SK-N-SH (cell line): ENCODE measurements at regions not wholly inside any gene's neighbourhood (a gene's known extent, or its start where the extent isn't known, plus 50 kb on each side); places are given as distances from the start of the nearest gene placed in this dataset.

Experiments used
- CTCF ChIA-PET: fragments of 300-600, 350-600 bp; formaldehyde crosslinking; extraction: SDS; loops from one replicate; lab custom pipeline; 2021; lab: Yijun Ruan, JAX
- POLR2A ChIA-PET: fragments of 350-600 bp; sonication (Branson Sonifier 250); formaldehyde crosslinking; extraction: SDS; loops from one replicate; lab custom pipeline; 2020; ENCODE audit warnings: antibody characterized with exemption, inconsistent platforms; lab: Yijun Ruan, JAX
- DNase-seq: peaks from one replicate; pipeline ENCODE4 v3.0.0; 2012
- H2AFZ ChIP-seq: fragments of 200-600 bp; sonication (generic); 2 replicates; pipeline ENCODE4 v1.8.1; 2016; ENCODE audit warnings: antibody characterized with exemption, mild to moderate bottlenecking, low read depth
- H3F3A ChIP-seq: fragments of 200-600 bp; sonication (generic); replicated peaks from 2 replicates; pipeline ENCODE3; 2016; ENCODE audit warnings: antibody characterized with exemption, mild to moderate bottlenecking; ENCODE audit not compliant: insufficient read depth
- H3K27ac ChIP-seq, 2 experiments: fragments of 200-500 bp in 1 of 2; fragments of 200-600 bp in 1 of 2; sonication (Bioruptor generic) in 1 of 2; sonication (generic), shearing (Covaris generic) in 1 of 2; 2 replicates each; pipeline versions ENCODE4 v1.5.1 to v1.6.1; 2014 to 2016; ENCODE audit warnings: low read depth in 2 of 2, inconsistent platforms in 1 of 2, low read length in 1 of 2, mild to moderate bottlenecking in 1 of 2, mixed read lengths in 1 of 2
- H3K27me3 ChIP-seq: fragments of 200-600 bp; sonication (generic), shearing (Covaris generic); 2 replicates; pipeline ENCODE4 v1.6.1; 2016; ENCODE audit warnings: mixed run types; ENCODE audit not compliant: insufficient read depth
- H3K36me3 ChIP-seq, 2 experiments: fragments of 200-500 bp in 1 of 2; fragments of 200-600 bp in 1 of 2; sonication (Bioruptor generic) in 1 of 2; sonication (generic) in 1 of 2; replicated peaks in 1 of 2; 2 replicates each; pipeline versions ENCODE3 to v1.5.1; 2014 to 2016; ENCODE audit warnings: low read length in 1 of 2, mild to moderate bottlenecking in 1 of 2; ENCODE audit not compliant: insufficient read depth in 2 of 2, control insufficient read depth in 1 of 2
- H3K4me1 ChIP-seq, 2 experiments: fragments of 200-500 bp in 1 of 2; fragments of 200-600 bp in 1 of 2; sonication (Bioruptor generic) in 1 of 2; sonication (generic), shearing (Covaris generic) in 1 of 2; 2 replicates each; pipeline versions ENCODE4 v1.5.1 to v1.6.1; 2014 to 2016; ENCODE audit warnings: low read depth in 1 of 2, low read length in 1 of 2, mixed run types in 1 of 2; ENCODE audit not compliant: insufficient read depth in 2 of 2, control insufficient read depth in 1 of 2
- H3K4me2 ChIP-seq: fragments of 200-600 bp; sonication (generic), shearing (Covaris generic); 2 replicates; pipeline ENCODE4 v1.6.1; 2017; ENCODE audit warnings: mixed run types
- H3K4me3 ChIP-seq, 2 experiments: fragments of 200-500 bp in 1 of 2; fragments of 200-600 bp in 1 of 2; sonication (Bioruptor generic) in 1 of 2; sonication (generic), shearing (Covaris generic) in 1 of 2; 2 replicates each; pipeline versions ENCODE4 v1.5.1 to v1.8.1; 2014 to 2016; ENCODE audit warnings: low read depth in 2 of 2, inconsistent platforms in 1 of 2, low read length in 1 of 2, mild to moderate bottlenecking in 1 of 2, mixed read lengths in 1 of 2, moderate library complexity in 1 of 2
- H3K79me2 ChIP-seq: fragments of 200-600 bp; sonication (generic); 2 replicates; pipeline ENCODE4 v1.8.1; 2017; ENCODE audit warnings: mild to moderate bottlenecking; ENCODE audit not compliant: insufficient read depth
- H3K9ac ChIP-seq: fragments of 200-600 bp; sonication (generic); 2 replicates; pipeline ENCODE4 v1.6.1; 2017; ENCODE audit warnings: mixed run types
- H3K9me2 ChIP-seq: fragments of 200-600 bp; sonication (generic); 2 replicates; pipeline ENCODE4 v1.6.1; 2017; ENCODE audit warnings: mixed run types
- H3K9me3 ChIP-seq: fragments of 200-600 bp; sonication (generic); 2 replicates; pipeline ENCODE4 v1.6.1; 2017; ENCODE audit warnings: mixed run types, mild to moderate bottlenecking, moderate library complexity
- H4K20me1 ChIP-seq: fragments of 200-600 bp; sonication (generic); 2 replicates; pipeline ENCODE4 v1.6.1; 2017; ENCODE audit warnings: mild to moderate bottlenecking, mixed run types; ENCODE audit not compliant: insufficient read depth
- CHD2 ChIP-seq: fragments of 150-350 bp; IDR thresholded peaks from 2 replicates; pipeline ENCODE4 v1.6.1; 2018; ENCODE audit warnings: low read length; ENCODE audit not compliant: partially characterized antibody
- ELF1 ChIP-seq: IDR thresholded peaks from 2 replicates; pipeline ENCODE4 v1.4.0; 2012
- EP300 ChIP-seq, 2 experiments: IDR thresholded peaks; 2 replicates each; pipeline versions ENCODE4 v1.4.0 to v1.6.1; 2012; ENCODE audit warnings: borderline replicate concordance in 1 of 2, low read depth in 1 of 2, low read length in 1 of 2
- FOSL2 ChIP-seq: IDR thresholded peaks from 2 replicates; pipeline ENCODE4 v1.4.0; 2012; ENCODE audit warnings: low read depth, mild to moderate bottlenecking, moderate library complexity, borderline replicate concordance
- JUND ChIP-seq: IDR thresholded peaks from 2 replicates; pipeline ENCODE4 v1.4.0; 2012
- MEF2A ChIP-seq: IDR thresholded peaks from 2 replicates; pipeline ENCODE4 v1.4.0; 2012; ENCODE audit warnings: low read depth, borderline replicate concordance
- MXI1 ChIP-seq: IDR thresholded peaks from 2 replicates; pipeline ENCODE4 v1.6.1; 2012; ENCODE audit warnings: mild to moderate bottlenecking, low read depth, low read length, improper control_type of control experiment
- NFIC ChIP-seq: IDR thresholded peaks from 2 replicates; pipeline ENCODE4 v1.4.0; 2012; ENCODE audit warnings: borderline replicate concordance
- POLR2AphosphoS5 ChIP-seq: IDR thresholded peaks from 2 replicates; pipeline ENCODE4 v1.6.1; 2012; ENCODE audit warnings: low read depth, low read length
- RCOR1 ChIP-seq: fragments of 150-350 bp; IDR thresholded peaks from 2 replicates; pipeline ENCODE4 v1.6.1; 2017; ENCODE audit warnings: antibody characterized with exemption, low read length
- TCF12 ChIP-seq: IDR thresholded peaks from 2 replicates; pipeline ENCODE4 v1.4.0; 2012
- TEAD4 ChIP-seq: IDR thresholded peaks from 2 replicates; pipeline ENCODE4 v1.4.0; 2012; ENCODE audit warnings: mild to moderate bottlenecking, borderline replicate concordance; ENCODE audit not compliant: insufficient read depth
- YY1 ChIP-seq: IDR thresholded peaks from 2 replicates; pipeline ENCODE4 v1.4.0; 2012; ENCODE audit warnings: low read depth, mild to moderate bottlenecking
- WGBS: methylation state at CpG from one replicate; pipeline ENCODE4 v1.1.6; 2017; ENCODE audit warnings: low lambda C conversion rate; 5-methylcytosine and 5-hydroxymethylcytosine counted together
- TF ChIP-seq, protein P1 (sequence below): IDR thresholded peaks from 2 replicates; pipeline ENCODE4 v1.4.0; 2012; ENCODE audit warnings: low read depth
- TF ChIP-seq, protein P2 (sequence below): fragments of 150-350 bp; IDR thresholded peaks from 2 replicates; pipeline ENCODE4 v1.6.1; 2016; ENCODE audit warnings: mild to moderate bottlenecking, low read depth, low read length
- TF ChIP-seq, protein P3 (sequence below): IDR thresholded peaks from 2 replicates; pipeline ENCODE4 v1.4.0; 2012; ENCODE audit warnings: low read depth, borderline replicate concordance

DNA sequence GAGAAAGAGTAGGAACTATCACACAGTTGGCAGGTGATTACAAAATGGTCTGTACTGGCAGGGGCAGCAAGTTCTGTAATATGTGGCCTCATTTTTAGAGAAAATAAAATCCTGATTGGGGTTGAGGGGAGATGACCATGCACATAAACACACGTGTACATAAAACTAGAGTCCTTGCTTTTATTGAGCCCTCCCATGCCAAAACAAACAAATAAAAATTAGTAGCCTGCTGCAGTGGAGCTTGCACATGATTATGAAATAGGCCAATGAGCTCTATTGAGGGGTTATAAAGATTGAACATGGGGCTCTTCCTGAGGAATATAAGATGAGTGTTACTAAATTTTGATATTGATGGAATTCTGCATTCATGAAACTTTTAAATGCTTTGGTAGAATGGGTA lies 248.4 kb downstream of the ELAVL2 start:
- H3K79me2 ChIP-seq = no peaks in the 10 kb centered on the region
- no peaks in the 10 kb centered on the region for H3K27me3 ChIP-seq
- DNase-seq = no peak
- H3K4me1 ChIP-seq = no peaks in the 10 kb centered on the region
- ChIA-PET CTCF (interaction anchor here (0.8 to 1.2 kb wide), 2 partner anchors 61 to 100 kb away, joined by 3 read pairs; no protein-coding TSS in a partner anchor), POLR2A (no interaction called here)
- H3K36me3 ChIP-seq = no peaks in the 10 kb centered on the region
- H3K4me3 ChIP-seq = no peak overlapping the region
- no peak overlapping the region for H2AFZ ChIP-seq
- H3K4me2 ChIP-seq = no peak overlapping the region
- H3K9me2 ChIP-seq = no peaks in the 10 kb centered on the region
- no peaks in the 10 kb centered on the region for H3F3A ChIP-seq
- H3K9me3 ChIP-seq = no peaks in the 10 kb centered on the region
- H4K20me1 ChIP-seq = no peaks in the 10 kb centered on the region
- whole genome bisulfite sequencing = 14% methylated on average over 1 of the region's 1 CpG
- H3K27ac ChIP-seq = no peak overlapping the region
- TF ChIP-seq NFIC (no peak), CHD2 (no peak), YY1 (no peak), EP300 (IDR thresholded peaks at IDR 0.05; ENCODE audit: borderline replicate concordance in 1 of 2, low read depth in 1 of 2, low read length in 1 of 2) (no peak)
- TF ChIP-seq, protein P1, sequence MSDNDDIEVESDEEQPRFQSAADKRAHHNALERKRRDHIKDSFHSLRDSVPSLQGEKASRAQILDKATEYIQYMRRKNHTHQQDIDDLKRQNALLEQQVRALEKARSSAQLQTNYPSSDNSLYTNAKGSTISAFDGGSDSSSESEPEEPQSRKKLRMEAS = no peak
- H3K9ac ChIP-seq = no peak overlapping the region

DNA sequence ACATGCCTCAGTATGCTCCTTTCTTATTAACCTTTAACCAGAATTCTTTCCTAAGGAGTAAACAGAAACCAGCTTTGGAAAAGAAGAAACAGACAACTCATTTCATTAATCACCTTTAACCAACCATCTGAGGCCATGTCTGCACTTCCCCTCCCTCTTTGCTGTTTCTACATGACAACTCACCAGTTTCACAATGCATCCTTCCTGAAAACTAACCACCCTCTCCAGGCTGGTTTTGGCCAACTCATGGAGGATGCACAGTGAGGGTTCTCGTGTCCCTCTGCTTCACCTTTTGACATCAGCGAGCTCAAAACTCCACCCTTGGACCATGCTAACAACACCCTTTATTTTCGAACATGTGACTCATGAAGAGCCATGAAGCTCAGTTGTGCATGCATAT lies 244.1 kb downstream of the ELAVL2 start:
- POLR2A ChIA-PET = no interaction called here
- TF ChIP-seq JUND (no peak), EP300 (IDR thresholded peaks at IDR 0.05; ENCODE audit: borderline replicate concordance in 1 of 2, low read depth in 1 of 2, low read length in 1 of 2) (no peak), POLR2AphosphoS5 (no peak), RCOR1 (no peak), ELF1 (no peak), FOSL2 (no peak), MXI1 (no peak), MEF2A (no peak), CHD2 (no peak), TEAD4 (no peak), TCF12 (no peak)
- TF ChIP-seq, protein P2, sequence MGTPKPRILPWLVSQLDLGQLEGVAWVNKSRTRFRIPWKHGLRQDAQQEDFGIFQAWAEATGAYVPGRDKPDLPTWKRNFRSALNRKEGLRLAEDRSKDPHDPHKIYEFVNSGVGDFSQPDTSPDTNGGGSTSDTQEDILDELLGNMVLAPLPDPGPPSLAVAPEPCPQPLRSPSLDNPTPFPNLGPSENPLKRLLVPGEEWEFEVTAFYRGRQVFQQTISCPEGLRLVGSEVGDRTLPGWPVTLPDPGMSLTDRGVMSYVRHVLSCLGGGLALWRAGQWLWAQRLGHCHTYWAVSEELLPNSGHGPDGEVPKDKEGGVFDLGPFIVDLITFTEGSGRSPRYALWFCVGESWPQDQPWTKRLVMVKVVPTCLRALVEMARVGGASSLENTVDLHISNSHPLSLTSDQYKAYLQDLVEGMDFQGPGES = no peak
- TF ChIP-seq, protein P3, sequence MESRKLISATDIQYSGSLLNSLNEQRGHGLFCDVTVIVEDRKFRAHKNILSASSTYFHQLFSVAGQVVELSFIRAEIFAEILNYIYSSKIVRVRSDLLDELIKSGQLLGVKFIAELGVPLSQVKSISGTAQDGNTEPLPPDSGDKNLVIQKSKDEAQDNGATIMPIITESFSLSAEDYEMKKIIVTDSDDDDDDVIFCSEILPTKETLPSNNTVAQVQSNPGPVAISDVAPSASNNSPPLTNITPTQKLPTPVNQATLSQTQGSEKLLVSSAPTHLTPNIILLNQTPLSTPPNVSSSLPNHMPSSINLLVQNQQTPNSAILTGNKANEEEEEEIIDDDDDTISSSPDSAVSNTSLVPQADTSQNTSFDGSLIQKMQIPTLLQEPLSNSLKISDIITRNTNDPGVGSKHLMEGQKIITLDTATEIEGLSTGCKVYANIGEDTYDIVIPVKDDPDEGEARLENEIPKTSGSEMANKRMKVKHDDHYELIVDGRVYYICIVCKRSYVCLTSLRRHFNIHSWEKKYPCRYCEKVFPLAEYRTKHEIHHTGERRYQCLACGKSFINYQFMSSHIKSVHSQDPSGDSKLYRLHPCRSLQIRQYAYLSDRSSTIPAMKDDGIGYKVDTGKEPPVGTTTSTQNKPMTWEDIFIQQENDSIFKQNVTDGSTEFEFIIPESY = no peak
- 20% methylated on average over 3 of the region's 3 CpGs for WGBS

More for the DNA sequence above, 244.1 kb downstream of the ELAVL2 start:
- no peak for DNase-seq
- CTCF ChIA-PET = no interaction called here
- no peaks in the 10 kb centered on the region for H3F3A ChIP-seq
- H4K20me1 ChIP-seq = no peaks in the 10 kb centered on the region
- H3K4me2 ChIP-seq = no peak overlapping the region
- no peak overlapping the region for H3K27ac ChIP-seq
- no peaks in the 10 kb centered on the region for H3K36me3 ChIP-seq
- H3K9me3 ChIP-seq = no peaks in the 10 kb centered on the region
- H3K79me2 ChIP-seq = no peaks in the 10 kb centered on the region
- no peak overlapping the region for H2AFZ ChIP-seq
- H3K9me2 ChIP-seq = no peaks in the 10 kb centered on the region
- no peak overlapping the region for H3K4me3 ChIP-seq
- no peaks in the 10 kb centered on the region for H3K27me3 ChIP-seq
- H3K4me1 ChIP-seq = peaks cover 0 to 2% of the 10 kb centered on the region in 2 experiments; a peak in 1 of 4 replicates
- no peak overlapping the region for H3K9ac ChIP-seq
